ENCODE measurements at regions not wholly inside any gene's neighbourhood (a gene's known extent, or its start where the extent isn't known, plus 50 kb on each side); places are given as distances from the start of the nearest gene placed in this dataset.

GRCh38 chr2:105496271-105496670 is 97.4 kb upstream of the FHL2 start:
- no peak for TF ChIP-seq BHLHE40 (IDR thresholded peaks at IDR 0.05; ENCODE audit: low read depth, low read length)
- TF ChIP-seq, protein P1, sequence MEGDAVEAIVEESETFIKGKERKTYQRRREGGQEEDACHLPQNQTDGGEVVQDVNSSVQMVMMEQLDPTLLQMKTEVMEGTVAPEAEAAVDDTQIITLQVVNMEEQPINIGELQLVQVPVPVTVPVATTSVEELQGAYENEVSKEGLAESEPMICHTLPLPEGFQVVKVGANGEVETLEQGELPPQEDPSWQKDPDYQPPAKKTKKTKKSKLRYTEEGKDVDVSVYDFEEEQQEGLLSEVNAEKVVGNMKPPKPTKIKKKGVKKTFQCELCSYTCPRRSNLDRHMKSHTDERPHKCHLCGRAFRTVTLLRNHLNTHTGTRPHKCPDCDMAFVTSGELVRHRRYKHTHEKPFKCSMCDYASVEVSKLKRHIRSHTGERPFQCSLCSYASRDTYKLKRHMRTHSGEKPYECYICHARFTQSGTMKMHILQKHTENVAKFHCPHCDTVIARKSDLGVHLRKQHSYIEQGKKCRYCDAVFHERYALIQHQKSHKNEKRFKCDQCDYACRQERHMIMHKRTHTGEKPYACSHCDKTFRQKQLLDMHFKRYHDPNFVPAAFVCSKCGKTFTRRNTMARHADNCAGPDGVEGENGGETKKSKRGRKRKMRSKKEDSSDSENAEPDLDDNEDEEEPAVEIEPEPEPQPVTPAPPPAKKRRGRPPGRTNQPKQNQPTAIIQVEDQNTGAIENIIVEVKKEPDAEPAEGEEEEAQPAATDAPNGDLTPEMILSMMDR (conservative IDR thresholded peaks at IDR 0.05; ENCODE audit: low read depth, low read length), result no peak
- no peak for TF ChIP-seq POLR2A (IDR thresholded peaks at IDR 0.05; ENCODE audit: low read depth, low read length)
- TF ChIP-seq RFX5 (IDR thresholded peaks at IDR 0.05; ENCODE audit: low read depth, low read length), result no peak
- TF ChIP-seq MXI1 (IDR thresholded peaks at IDR 0.05; ENCODE audit: borderline replicate concordance, low read depth, low read length), result no peak
- no peak for TF ChIP-seq CHD1 (IDR thresholded peaks at IDR 0.05; ENCODE audit: low read depth, low read length)
- TF ChIP-seq FOS (IDR thresholded peaks at IDR 0.05; ENCODE audit: low read depth, low read length), result no peak
- no peak for TF ChIP-seq RAD21 (IDR thresholded peaks at IDR 0.05; ENCODE audit: low read length)
- TF ChIP-seq RCOR1 (IDR thresholded peaks at IDR 0.05; ENCODE audit: insufficient replicate concordance, low read length), result no peak
- TF ChIP-seq USF2 (IDR thresholded peaks at IDR 0.05; ENCODE audit: low read depth, low read length), result no peak
- TF ChIP-seq, protein P2, sequence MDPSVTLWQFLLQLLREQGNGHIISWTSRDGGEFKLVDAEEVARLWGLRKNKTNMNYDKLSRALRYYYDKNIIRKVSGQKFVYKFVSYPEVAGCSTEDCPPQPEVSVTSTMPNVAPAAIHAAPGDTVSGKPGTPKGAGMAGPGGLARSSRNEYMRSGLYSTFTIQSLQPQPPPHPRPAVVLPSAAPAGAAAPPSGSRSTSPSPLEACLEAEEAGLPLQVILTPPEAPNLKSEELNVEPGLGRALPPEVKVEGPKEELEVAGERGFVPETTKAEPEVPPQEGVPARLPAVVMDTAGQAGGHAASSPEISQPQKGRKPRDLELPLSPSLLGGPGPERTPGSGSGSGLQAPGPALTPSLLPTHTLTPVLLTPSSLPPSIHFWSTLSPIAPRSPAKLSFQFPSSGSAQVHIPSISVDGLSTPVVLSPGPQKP (IDR thresholded peaks at IDR 0.05; ENCODE audit: borderline replicate concordance, low read depth, low read length), result no peak
